GM23248 (cell line): ENCODE measurements at regions not wholly inside any gene's neighbourhood (a gene's known extent, or its start where the extent isn't known, plus 50 kb on each side); places are given as distances from the start of the nearest gene placed in this dataset. TPM values are rescaled to one million over a fixed set of nuclear protein-coding genes. Genes with fewer than 3 reads are reported as not detected.
"Not testable (repeated sequence)": the region's sequence is repeated elsewhere in the genome, so short reads cannot be mapped to it uniquely, and the experiment has no call there.

Experiments
- DNase-seq: peaks from one replicate; pipeline ENCODE4 v3.0.0-alpha.2; 2015
- H2AFZ ChIP-seq: fragments of 200-600 bp; sonication (generic); 2 replicates; pipeline ENCODE4 v1.6.1; 2016; ENCODE audit warnings: antibody characterized with exemption
- H3F3A ChIP-seq: fragments of 200-600 bp; sonication (generic); 2 replicates; pipeline ENCODE4 v1.6.1; 2016; ENCODE audit warnings: mild to moderate bottlenecking, antibody characterized with exemption, mixed run types; ENCODE audit not compliant: insufficient read depth
- H3K27ac ChIP-seq: fragments of 200-600 bp; sonication (generic); 2 replicates; pipeline ENCODE4 v1.5.1; 2016; ENCODE audit warnings: mild to moderate bottlenecking
- H3K27me3 ChIP-seq: fragments of 200-600 bp; sonication (generic); replicated peaks from 2 replicates; pipeline ENCODE4 v1.6.1; 2016; ENCODE audit warnings: mild to moderate bottlenecking; ENCODE audit not compliant: insufficient read depth
- H3K36me3 ChIP-seq: fragments of 200-600 bp; sonication (generic); 2 replicates; pipeline ENCODE4 v1.6.1; 2016; ENCODE audit warnings: low read depth, mild to moderate bottlenecking
- H3K4me1 ChIP-seq: fragments of 200-600 bp; sonication (generic); 2 replicates; pipeline ENCODE4 v1.6.1; 2016; ENCODE audit warnings: mild to moderate bottlenecking; ENCODE audit not compliant: insufficient read depth
- H3K4me2 ChIP-seq: fragments of 200-600 bp; sonication (generic); one replicate; pipeline ENCODE4 v1.6.1; 2016; ENCODE audit warnings: mild to moderate bottlenecking; ENCODE audit not compliant: unreplicated experiment
- H3K4me3 ChIP-seq: fragments of 200-600 bp; sonication (generic); 2 replicates; pipeline ENCODE4 v1.5.1; 2016; ENCODE audit warnings: mild to moderate bottlenecking
- H3K79me2 ChIP-seq: fragments of 200-600 bp; sonication (generic); 2 replicates; pipeline ENCODE4 v1.6.1; 2016; ENCODE audit warnings: mild to moderate bottlenecking; ENCODE audit not compliant: insufficient read depth
- H3K9ac ChIP-seq: fragments of 200-600 bp; sonication (generic); 2 replicates; pipeline ENCODE4 v1.6.1; 2016; ENCODE audit warnings: mild to moderate bottlenecking
- H3K9me2 ChIP-seq: fragments of 200-600 bp; sonication (generic); 2 replicates; pipeline ENCODE4 v1.6.1; 2016; ENCODE audit warnings: mixed run types, mild to moderate bottlenecking, moderate library complexity; ENCODE audit not compliant: insufficient read depth
- H3K9me3 ChIP-seq: fragments of 200-600 bp; sonication (generic); one replicate; pipeline ENCODE4 v1.6.1; 2017; ENCODE audit warnings: low read depth
- H4K20me1 ChIP-seq: fragments of 200-600 bp; sonication (generic); 2 replicates; pipeline ENCODE4 v1.6.0; 2016; ENCODE audit not compliant: insufficient read depth
- EZH2 ChIP-seq: fragments of 200-600 bp; sonication (generic); IDR thresholded peaks from 2 replicates; pipeline ENCODE4 v1.6.1; 2018; ENCODE audit warnings: antibody characterized with exemption, mild to moderate bottlenecking; ENCODE audit not compliant: insufficient read depth, poor library complexity, severe bottlenecking
- EZH2phosphoT487 ChIP-seq: fragments of 200-600 bp; sonication (generic); IDR thresholded peaks from 2 replicates; pipeline ENCODE4 v1.6.1; 2018; ENCODE audit warnings: antibody characterized with exemption, moderate library complexity, mild to moderate bottlenecking, low read depth; ENCODE audit not compliant: insufficient read depth
- WGBS, 2 experiments: methylation state at CpG; one replicate each; pipeline ENCODE4 v1.1.6; 2015 to 2017; ENCODE audit warnings: low lambda C conversion rate in 2 of 2, low coverage in 1 of 2; ENCODE audit errors: missing lambda C conversion rate in 2 of 2; 5-methylcytosine and 5-hydroxymethylcytosine counted together
- in situ Hi-C: fragments of 300-500 bp; cut with MboI; formaldehyde crosslinking; loops from 2 replicates; pipeline ENCODE4 v1.15.0; 2020
- small RNA-seq: library from RNA; depleted of rRNA; stranded (forward); fragments of <200 nt; gene quantifications from one replicate; pipeline ENCODE3, GENCODE V24; 2014; ENCODE audit warnings: low read depth, low replicate concordance

DNA sequence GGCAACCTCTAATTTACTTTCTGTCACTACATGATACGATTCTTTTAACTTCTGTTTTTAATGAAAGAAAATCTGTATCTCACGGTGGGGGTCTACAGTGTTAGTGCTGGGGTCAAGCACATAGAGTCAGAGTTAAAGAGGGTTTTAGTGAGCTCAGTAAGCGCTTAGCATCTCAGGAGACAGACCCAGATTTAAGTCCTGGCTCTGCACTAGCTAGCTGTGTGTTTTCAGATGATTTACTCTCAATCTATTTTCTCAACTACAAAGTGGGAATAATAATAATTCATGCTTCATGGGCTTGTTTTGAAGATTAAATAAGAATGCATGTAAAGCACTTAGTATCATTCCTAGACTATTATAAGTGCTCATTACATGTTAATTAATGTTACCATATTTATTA, 63.4 kb upstream of the KBTBD8 start:
- in situ Hi-C loops: no loop called here
- no peak for TF ChIP-seq EZH2
- TF ChIP-seq EZH2phosphoT487: no peak

DNA sequence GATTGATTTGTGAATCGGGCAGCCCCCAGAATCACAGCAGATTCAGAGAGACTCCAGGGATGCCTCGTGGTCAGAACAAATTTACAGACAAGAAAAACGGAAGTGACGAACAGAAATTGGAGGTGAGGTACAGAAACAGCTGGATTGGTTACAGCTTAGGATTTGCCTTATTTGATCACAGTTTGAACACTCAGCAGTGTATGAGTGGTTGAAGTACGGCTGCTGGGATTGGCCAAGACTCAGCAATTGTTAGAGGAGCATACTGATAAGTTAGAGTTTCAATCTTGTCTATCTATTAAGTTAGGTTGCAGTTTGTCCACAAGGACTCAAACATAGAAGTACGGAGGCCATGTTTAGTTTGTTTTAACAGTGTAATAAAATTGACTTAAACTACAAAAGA, 61.1 kb upstream of the KBTBD8 start:
- H3K27me3 ChIP-seq, in situ Hi-C loops, H4K20me1 ChIP-seq, H3K36me3 ChIP-seq, H3K4me1 ChIP-seq, H3K4me2 ChIP-seq, H3K9me2 ChIP-seq, H3K4me3 ChIP-seq, H3F3A ChIP-seq, H3K9ac ChIP-seq, H3K9me3 ChIP-seq, H3K27ac ChIP-seq, H3K79me2 ChIP-seq: not testable (repeated sequence)
- WGBS, 2 experiments: 39 to 42% methylated on average over 6 of the region's 6 CpGs
- peak; percentile 4 for DNase-seq
- H2AFZ ChIP-seq: peak overlapping the region; percentile 44; the same call in 1 of the 2 replicates

More for the DNA sequence above, 63.4 kb upstream of the KBTBD8 start:
- DNase-seq: no peak
- 29 to 30% methylated on average over 3 of the region's 3 CpGs for WGBS, 2 experiments
- H3K9me3 ChIP-seq: no peaks in the 10 kb centered on the region
- no peaks in the 10 kb centered on the region for H3K9me2 ChIP-seq
- H3K36me3 ChIP-seq: no peaks in the 10 kb centered on the region
- H3K4me2 ChIP-seq: no peak overlapping the region
- no peaks in the 10 kb centered on the region for H3K4me1 ChIP-seq
- H3K4me3 ChIP-seq: no peak overlapping the region
- no peaks in the 10 kb centered on the region for H3K79me2 ChIP-seq
- H3K27me3 ChIP-seq: peaks cover 4% of the 10 kb centered on the region; the same call in 1 of the 2 replicates
- H4K20me1 ChIP-seq: no peaks in the 10 kb centered on the region
- no peak overlapping the region for H3K27ac ChIP-seq
- no peak overlapping the region for H2AFZ ChIP-seq
- no peak overlapping the region for H3K9ac ChIP-seq
- H3F3A ChIP-seq: no peaks in the 10 kb centered on the region

DNA sequence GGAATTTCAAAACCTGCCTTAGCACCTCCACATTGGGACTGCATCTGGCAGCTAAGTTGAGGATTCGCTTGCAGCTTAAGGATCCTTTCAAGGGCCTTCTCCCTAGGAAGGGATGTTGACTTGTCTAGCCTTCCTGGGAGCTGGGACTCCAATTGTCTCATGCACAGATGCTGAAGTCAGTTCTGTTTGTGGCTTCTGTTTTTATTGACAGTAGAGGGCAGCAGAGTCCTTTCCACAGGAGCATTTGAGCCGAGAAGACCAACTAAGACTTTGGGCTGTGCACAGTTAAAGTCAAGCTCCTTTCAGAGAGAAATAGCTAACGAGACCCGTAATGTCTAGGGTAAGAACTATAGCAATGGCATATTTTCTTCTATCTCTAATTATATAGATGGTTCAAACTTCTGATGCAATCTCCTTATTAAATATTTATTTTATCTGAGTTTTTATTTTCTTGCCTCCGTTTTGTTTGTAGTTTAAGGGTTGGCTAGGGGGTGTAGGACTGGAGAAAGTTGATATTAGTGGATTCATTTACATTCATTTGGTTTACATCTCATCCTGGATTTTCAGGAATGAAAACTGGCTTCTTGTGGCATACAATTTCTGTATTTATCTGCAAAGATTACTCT, 59.7 kb upstream of the KBTBD8 start:
- TF ChIP-seq EZH2phosphoT487: no peak
- no peak for TF ChIP-seq EZH2
- no peak overlapping the region for H2AFZ ChIP-seq
- DNase-seq: peak; percentile 75
- H3K27ac ChIP-seq: no peak overlapping the region
- H3F3A ChIP-seq: no peaks in the 10 kb centered on the region
- H4K20me1 ChIP-seq: no peaks in the 10 kb centered on the region
- H3K4me1 ChIP-seq: no peaks in the 10 kb centered on the region
- 12 to 14% methylated on average over 5 of the region's 5 CpGs for WGBS, 2 experiments
- no peaks in the 10 kb centered on the region for H3K36me3 ChIP-seq
- peaks cover 15% of the 10 kb centered on the region for H3K27me3 ChIP-seq
- H3K79me2 ChIP-seq: no peaks in the 10 kb centered on the region
- no peaks in the 10 kb centered on the region for H3K9me3 ChIP-seq
- no peak overlapping the region for H3K9ac ChIP-seq
- in situ Hi-C loops: no loop called here
- no peaks in the 10 kb centered on the region for H3K9me2 ChIP-seq
- H3K4me2 ChIP-seq: no peak overlapping the region
- no peak overlapping the region for H3K4me3 ChIP-seq

DNA sequence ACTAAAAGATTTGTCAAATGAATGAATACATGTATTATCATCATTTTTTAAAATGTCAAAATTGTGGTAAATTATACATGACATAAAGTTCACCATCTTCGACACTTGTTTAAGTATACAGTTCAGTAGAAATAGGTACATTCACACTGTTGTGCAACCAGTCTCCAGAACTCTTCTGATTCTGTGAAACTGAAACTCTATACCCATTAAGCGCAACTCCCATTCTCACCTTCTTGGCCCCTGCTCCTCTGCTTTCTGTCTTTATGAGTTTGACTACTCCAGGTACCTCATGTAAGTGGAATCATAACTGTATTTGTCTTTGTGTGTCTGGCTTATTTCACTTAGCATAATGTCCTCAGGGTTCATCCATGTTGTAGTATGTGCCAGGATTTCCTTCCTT, 50.1 kb upstream of the KBTBD8 start:
- in situ Hi-C loops: no loop called here
- Histone ChIP-seq H3K9ac (no peak overlapping the region), H3K79me2 (no peaks in the 10 kb centered on the region), H3K4me2 (no peak overlapping the region), H3K36me3 (no peaks in the 10 kb centered on the region), H3K9me2 (no peaks in the 10 kb centered on the region), H3K4me1 (no peaks in the 10 kb centered on the region), H3F3A (no peaks in the 10 kb centered on the region), H3K27me3 (no peaks in the 10 kb centered on the region), H3K4me3 (no peak overlapping the region), H2AFZ (no peak overlapping the region), H4K20me1 (no peaks in the 10 kb centered on the region), H3K27ac (no peak overlapping the region), H3K9me3 (no peaks in the 10 kb centered on the region)
- no peak for DNase-seq
- WGBS, 2 experiments: 68 to 71% methylated on average over 2 of the region's 2 CpGs
- TF ChIP-seq EZH2 (no peak), EZH2phosphoT487 (no peak)

Small RNAs in the stretch of these regions (small RNA-seq; reads per million reads assigned to genes)
- not detected for gene RPL21P41
